Hematopoietic multipotent progenitor cell treated with erythropoietin and hydrocortisone succinate and interleukin-3 and kit ligand, for 8 days (in vitro differentiated cells): ENCODE measurements at regions not wholly inside any gene's neighbourhood (a gene's known extent, or its start where the extent isn't known, plus 50 kb on each side); places are given as distances from the start of the nearest gene placed in this dataset.
A peak's percentile ranks its signal among the peaks of the same experiment; 100 is the strongest.

Experiments
- DNase-seq: peaks from one replicate; pipeline ENCODE4 v3.0.0-alpha.2; 2015

GRCh38 chr11:119520400-119520799 is 97.4 kb upstream of the THY1 start:
- DNase-seq, result no peak

- no peak for DNase-seq
Observed at GRCh38 chr11:119519796-119520195, 96.8 kb upstream of the THY1 start.

- DNase-seq, result peak; percentile 8
Observed at GRCh38 chr11:119518746-119519730, 96.1 kb upstream of the THY1 start.

GRCh38 chr11:119515771-119516400 is 92.9 kb upstream of the THY1 start:
- no peak for DNase-seq

- DNase-seq, result no peak
Observed at GRCh38 chr11:119513806-119514170, 90.8 kb upstream of the THY1 start.

GRCh38 chr11:119513131-119513805 is 90.3 kb upstream of the THY1 start:
- DNase-seq, result no peak

- no peak for DNase-seq
Observed at GRCh38 chr11:119512369-119512768, 89.4 kb upstream of the THY1 start.

- no peak for DNase-seq
Observed at GRCh38 chr11:119511614-119512306, 88.8 kb upstream of the THY1 start.

- no peak for DNase-seq
Observed at GRCh38 chr11:119509969-119510401, 87.0 kb upstream of the THY1 start.

- no peak for DNase-seq
Observed at GRCh38 chr11:119509282-119509841, 86.4 kb upstream of the THY1 start.

GRCh38 chr11:119506436-119506835 is 83.5 kb upstream of the THY1 start:
- DNase-seq, result no peak

- no peak for DNase-seq
Observed at GRCh38 chr11:119505861-119506260, 82.9 kb upstream of the THY1 start.

GRCh38 chr11:119505071-119505470 is 82.1 kb upstream of the THY1 start:
- no peak for DNase-seq

- DNase-seq, result no peak
Observed at GRCh38 chr11:119504371-119504770, 81.4 kb upstream of the THY1 start.

- no peak for DNase-seq
Observed at GRCh38 chr11:119501777-119502405, 78.9 kb upstream of the THY1 start.

- DNase-seq, result no peak
Observed at GRCh38 chr11:119497717-119498116, 74.7 kb upstream of the THY1 start.

- no peak for DNase-seq
Observed at GRCh38 chr11:119496997-119497396, 74.0 kb upstream of the THY1 start.

- DNase-seq, result no peak
Observed at GRCh38 chr11:119496469-119496868, 73.5 kb upstream of the THY1 start.

GRCh38 chr11:119493712-119494111 is 70.7 kb upstream of the THY1 start:
- DNase-seq, result peak; percentile 35

- DNase-seq, result no peak
Observed at GRCh38 chr11:119491753-119492510, 69.0 kb upstream of the THY1 start.

GRCh38 chr11:119490253-119491006 is 67.5 kb upstream of the THY1 start:
- no peak for DNase-seq
